ENCODE measurements at regions not wholly inside any gene's neighbourhood (a gene's known extent, or its start where the extent isn't known, plus 50 kb on each side); places are given as distances from the start of the nearest gene placed in this dataset.

DNA sequence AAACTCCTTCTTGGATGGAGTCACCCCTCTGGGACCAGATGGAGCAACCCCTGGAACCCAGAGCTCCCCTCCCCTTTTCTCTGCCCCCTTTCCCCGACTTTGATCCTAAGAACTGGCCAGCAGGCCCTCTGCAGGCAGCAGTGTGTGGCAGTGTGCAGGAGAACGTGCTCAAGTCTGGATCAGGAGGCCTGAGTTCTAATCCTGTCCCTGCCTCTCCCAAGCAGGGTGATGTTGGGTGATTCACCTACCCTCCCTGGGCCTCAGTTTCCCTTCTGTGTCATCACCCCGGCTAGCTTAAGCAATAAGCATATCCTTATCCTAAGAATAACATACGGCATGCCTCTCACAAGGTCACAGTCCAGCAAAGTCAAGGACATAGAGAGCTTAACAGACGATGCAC is 67.6 kb downstream of the C9orf50 start:
- TF ChIP-seq POLR2A (IDR thresholded peaks at IDR 0.05) (no peak), CTCF (IDR thresholded peaks at IDR 0.05) (no peak)
